ENCODE measurements at regions not wholly inside any gene's neighbourhood (a gene's known extent, or its start where the extent isn't known, plus 50 kb on each side); places are given as distances from the start of the nearest gene placed in this dataset.

DNA sequence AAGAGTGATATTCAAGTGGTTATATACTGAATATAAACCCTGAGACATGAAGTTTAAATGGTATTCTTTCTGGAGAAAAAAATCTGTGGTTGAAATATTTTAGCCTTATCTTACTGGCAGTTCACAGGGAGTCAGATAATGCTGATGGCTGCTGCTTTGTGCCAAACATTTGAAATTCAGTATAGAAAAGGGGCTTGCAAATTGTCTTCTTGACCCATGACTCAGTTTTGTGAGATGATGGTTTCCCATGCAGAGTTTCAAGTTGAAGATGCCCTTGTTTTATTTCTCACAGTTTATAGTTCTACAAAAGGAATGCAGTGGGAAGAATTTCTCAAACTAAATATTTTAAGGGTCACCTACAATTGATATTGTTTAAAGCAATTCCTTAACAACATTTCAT is 251.1 kb upstream of the MEOX2 start (continued):
- TF ChIP-seq, protein P1, sequence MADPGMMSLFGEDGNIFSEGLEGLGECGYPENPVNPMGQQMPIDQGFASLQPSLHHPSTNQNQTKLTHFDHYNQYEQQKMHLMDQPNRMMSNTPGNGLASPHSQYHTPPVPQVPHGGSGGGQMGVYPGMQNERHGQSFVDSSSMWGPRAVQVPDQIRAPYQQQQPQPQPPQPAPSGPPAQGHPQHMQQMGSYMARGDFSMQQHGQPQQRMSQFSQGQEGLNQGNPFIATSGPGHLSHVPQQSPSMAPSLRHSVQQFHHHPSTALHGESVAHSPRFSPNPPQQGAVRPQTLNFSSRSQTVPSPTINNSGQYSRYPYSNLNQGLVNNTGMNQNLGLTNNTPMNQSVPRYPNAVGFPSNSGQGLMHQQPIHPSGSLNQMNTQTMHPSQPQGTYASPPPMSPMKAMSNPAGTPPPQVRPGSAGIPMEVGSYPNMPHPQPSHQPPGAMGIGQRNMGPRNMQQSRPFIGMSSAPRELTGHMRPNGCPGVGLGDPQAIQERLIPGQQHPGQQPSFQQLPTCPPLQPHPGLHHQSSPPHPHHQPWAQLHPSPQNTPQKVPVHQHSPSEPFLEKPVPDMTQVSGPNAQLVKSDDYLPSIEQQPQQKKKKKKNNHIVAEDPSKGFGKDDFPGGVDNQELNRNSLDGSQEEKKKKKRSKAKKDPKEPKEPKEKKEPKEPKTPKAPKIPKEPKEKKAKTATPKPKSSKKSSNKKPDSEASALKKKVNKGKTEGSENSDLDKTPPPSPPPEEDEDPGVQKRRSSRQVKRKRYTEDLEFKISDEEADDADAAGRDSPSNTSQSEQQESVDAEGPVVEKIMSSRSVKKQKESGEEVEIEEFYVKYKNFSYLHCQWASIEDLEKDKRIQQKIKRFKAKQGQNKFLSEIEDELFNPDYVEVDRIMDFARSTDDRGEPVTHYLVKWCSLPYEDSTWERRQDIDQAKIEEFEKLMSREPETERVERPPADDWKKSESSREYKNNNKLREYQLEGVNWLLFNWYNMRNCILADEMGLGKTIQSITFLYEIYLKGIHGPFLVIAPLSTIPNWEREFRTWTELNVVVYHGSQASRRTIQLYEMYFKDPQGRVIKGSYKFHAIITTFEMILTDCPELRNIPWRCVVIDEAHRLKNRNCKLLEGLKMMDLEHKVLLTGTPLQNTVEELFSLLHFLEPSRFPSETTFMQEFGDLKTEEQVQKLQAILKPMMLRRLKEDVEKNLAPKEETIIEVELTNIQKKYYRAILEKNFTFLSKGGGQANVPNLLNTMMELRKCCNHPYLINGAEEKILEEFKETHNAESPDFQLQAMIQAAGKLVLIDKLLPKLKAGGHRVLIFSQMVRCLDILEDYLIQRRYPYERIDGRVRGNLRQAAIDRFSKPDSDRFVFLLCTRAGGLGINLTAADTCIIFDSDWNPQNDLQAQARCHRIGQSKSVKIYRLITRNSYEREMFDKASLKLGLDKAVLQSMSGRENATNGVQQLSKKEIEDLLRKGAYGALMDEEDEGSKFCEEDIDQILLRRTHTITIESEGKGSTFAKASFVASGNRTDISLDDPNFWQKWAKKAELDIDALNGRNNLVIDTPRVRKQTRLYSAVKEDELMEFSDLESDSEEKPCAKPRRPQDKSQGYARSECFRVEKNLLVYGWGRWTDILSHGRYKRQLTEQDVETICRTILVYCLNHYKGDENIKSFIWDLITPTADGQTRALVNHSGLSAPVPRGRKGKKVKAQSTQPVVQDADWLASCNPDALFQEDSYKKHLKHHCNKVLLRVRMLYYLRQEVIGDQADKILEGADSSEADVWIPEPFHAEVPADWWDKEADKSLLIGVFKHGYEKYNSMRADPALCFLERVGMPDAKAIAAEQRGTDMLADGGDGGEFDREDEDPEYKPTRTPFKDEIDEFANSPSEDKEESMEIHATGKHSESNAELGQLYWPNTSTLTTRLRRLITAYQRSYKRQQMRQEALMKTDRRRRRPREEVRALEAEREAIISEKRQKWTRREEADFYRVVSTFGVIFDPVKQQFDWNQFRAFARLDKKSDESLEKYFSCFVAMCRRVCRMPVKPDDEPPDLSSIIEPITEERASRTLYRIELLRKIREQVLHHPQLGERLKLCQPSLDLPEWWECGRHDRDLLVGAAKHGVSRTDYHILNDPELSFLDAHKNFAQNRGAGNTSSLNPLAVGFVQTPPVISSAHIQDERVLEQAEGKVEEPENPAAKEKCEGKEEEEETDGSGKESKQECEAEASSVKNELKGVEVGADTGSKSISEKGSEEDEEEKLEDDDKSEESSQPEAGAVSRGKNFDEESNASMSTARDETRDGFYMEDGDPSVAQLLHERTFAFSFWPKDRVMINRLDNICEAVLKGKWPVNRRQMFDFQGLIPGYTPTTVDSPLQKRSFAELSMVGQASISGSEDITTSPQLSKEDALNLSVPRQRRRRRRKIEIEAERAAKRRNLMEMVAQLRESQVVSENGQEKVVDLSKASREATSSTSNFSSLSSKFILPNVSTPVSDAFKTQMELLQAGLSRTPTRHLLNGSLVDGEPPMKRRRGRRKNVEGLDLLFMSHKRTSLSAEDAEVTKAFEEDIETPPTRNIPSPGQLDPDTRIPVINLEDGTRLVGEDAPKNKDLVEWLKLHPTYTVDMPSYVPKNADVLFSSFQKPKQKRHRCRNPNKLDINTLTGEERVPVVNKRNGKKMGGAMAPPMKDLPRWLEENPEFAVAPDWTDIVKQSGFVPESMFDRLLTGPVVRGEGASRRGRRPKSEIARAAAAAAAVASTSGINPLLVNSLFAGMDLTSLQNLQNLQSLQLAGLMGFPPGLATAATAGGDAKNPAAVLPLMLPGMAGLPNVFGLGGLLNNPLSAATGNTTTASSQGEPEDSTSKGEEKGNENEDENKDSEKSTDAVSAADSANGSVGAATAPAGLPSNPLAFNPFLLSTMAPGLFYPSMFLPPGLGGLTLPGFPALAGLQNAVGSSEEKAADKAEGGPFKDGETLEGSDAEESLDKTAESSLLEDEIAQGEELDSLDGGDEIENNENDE (IDR thresholded peaks at IDR 0.05; ENCODE audit: low read depth, low read length), result no peak
- TF ChIP-seq ZFP30 (CRISPR knock-in tag; IDR thresholded peaks at IDR 0.05; ENCODE audit: borderline replicate concordance), result no peak
